Neural progenitor cell (in vitro differentiated cells): ENCODE measurements at regions not wholly inside any gene's neighbourhood (a gene's known extent, or its start where the extent isn't known, plus 50 kb on each side); places are given as distances from the start of the nearest gene placed in this dataset.

ENCODE experiments used
- DNase-seq: peaks from one replicate; pipeline ENCODE4 v3.0.0-alpha.2; 2016; ENCODE audit warnings: low spot score
- H2AFZ ChIP-seq: fragments of 200-600 bp; sonication (generic); replicated peaks from 2 replicates; pipeline ENCODE4 v1.6.1; 2016; ENCODE audit warnings: antibody characterized with exemption
- H3F3A ChIP-seq: fragments of 200-600 bp; sonication (generic); 2 replicates; pipeline ENCODE4 v1.6.1; 2016; ENCODE audit warnings: antibody characterized with exemption, low read depth
- H3K27ac ChIP-seq: fragments of 200-600 bp; sonication (generic); 2 replicates; pipeline ENCODE4 v1.5.1; 2016; ENCODE audit warnings: mild to moderate bottlenecking
- H3K27me3 ChIP-seq: fragments of 200-600 bp; sonication (generic); 2 replicates; pipeline ENCODE4 v1.6.1; 2016; ENCODE audit warnings: mild to moderate bottlenecking, moderate library complexity
- H3K36me3 ChIP-seq: fragments of 200-600 bp; sonication (generic); 2 replicates; pipeline ENCODE4 v1.5.1; 2016
- H3K4me1 ChIP-seq: fragments of 200-600 bp; sonication (generic); 2 replicates; pipeline ENCODE4 v1.6.1; 2016; ENCODE audit warnings: mixed run types
- H3K4me2 ChIP-seq: fragments of 200-600 bp; sonication (generic); 2 replicates; pipeline ENCODE4 v1.6.1; 2016
- H3K4me3 ChIP-seq: fragments of 200-600 bp; sonication (generic); 2 replicates; pipeline ENCODE4 v1.5.1; 2016
- H3K79me2 ChIP-seq: fragments of 200-600 bp; sonication (generic); 2 replicates; pipeline ENCODE4 v1.6.1; 2016; ENCODE audit warnings: low read depth
- H3K9ac ChIP-seq: fragments of 200-600 bp; sonication (generic); 2 replicates; pipeline ENCODE4 v1.6.1; 2016
- H3K9me3 ChIP-seq: fragments of 200-600 bp; sonication (generic); 2 replicates; pipeline ENCODE4 v1.5.1; 2016; ENCODE audit warnings: low read depth
- H4K20me1 ChIP-seq: fragments of 200-600 bp; sonication (generic); 2 replicates; pipeline ENCODE4 v1.6.1; 2016; ENCODE audit warnings: low read depth
- H3K27ac Mint-ChIP-seq: 3 replicates; pipeline ENCODE4 v1.8.0; 2021; ENCODE audit warnings: mixed read lengths
- H3K27me3 Mint-ChIP-seq: 2 replicates; pipeline ENCODE4 v1.8.0; 2022; ENCODE audit warnings: low read depth, mild to moderate bottlenecking, inconsistent platforms, moderate library complexity, mixed read lengths; ENCODE audit not compliant: insufficient read depth
- H3K36me3 Mint-ChIP-seq: 3 replicates; pipeline ENCODE4 v1.8.0; 2021; ENCODE audit warnings: mixed read lengths
- H3K4me1 Mint-ChIP-seq: 3 replicates; pipeline ENCODE4 v1.8.0; 2021; ENCODE audit warnings: mixed read lengths
- H3K4me3 Mint-ChIP-seq: 3 replicates; pipeline ENCODE4 v1.8.0; 2021; ENCODE audit warnings: mild to moderate bottlenecking, moderate library complexity, mixed read lengths
- H3K9me3 Mint-ChIP-seq: 3 replicates; pipeline ENCODE4 v1.8.0; 2020; ENCODE audit warnings: mixed read lengths
- CTCF ChIP-seq: fragments of 200-600 bp; sonication (generic); IDR thresholded peaks from 2 replicates; pipeline ENCODE4 v1.5.1; 2017; ENCODE audit warnings: antibody characterized with exemption, mild to moderate bottlenecking
- EZH2 ChIP-seq: fragments of 200-600 bp; sonication (generic); IDR thresholded peaks from 2 replicates; pipeline ENCODE4 v1.6.1; 2017; ENCODE audit warnings: antibody characterized with exemption, mild to moderate bottlenecking, moderate library complexity
- EZH2phosphoT487 ChIP-seq: fragments of 200-600 bp; sonication (generic); IDR thresholded peaks from 2 replicates; pipeline ENCODE4 v1.6.1; 2017; ENCODE audit warnings: antibody characterized with exemption

- Mint-ChIP-seq H3K9me3 (no peaks in the 10 kb centered on the region), H3K36me3 (no peaks in the 10 kb centered on the region), H3K4me3 (no peak overlapping the region), H3K27ac (no peak overlapping the region), H3K4me1 (peaks cover 4% of the 10 kb centered on the region), H3K27me3 (no peaks in the 10 kb centered on the region)
- Histone ChIP-seq H3K79me2 (no peaks in the 10 kb centered on the region), H3K4me1 (no peaks in the 10 kb centered on the region), H4K20me1 (no peaks in the 10 kb centered on the region), H3K9me3 (no peaks in the 10 kb centered on the region), H3K27ac (no peak overlapping the region), H3K9ac (no peak overlapping the region), H3K27me3 (no peaks in the 10 kb centered on the region), H3F3A (no peaks in the 10 kb centered on the region), H3K36me3 (no peaks in the 10 kb centered on the region), H3K4me2 (no peak overlapping the region), H3K4me3 (no peak overlapping the region), H2AFZ (no peak overlapping the region)
- TF ChIP-seq CTCF (no peak), EZH2phosphoT487 (no peak), EZH2 (no peak)
- no peak for DNase-seq
Measured at GRCh38 chr13:65302691-65303090, 1927.4 kb downstream of the PCDH9 start.

GRCh38 chr13:65301506-65301905, 1928.6 kb downstream of the PCDH9 start:
- H3F3A ChIP-seq: no peaks in the 10 kb centered on the region
- H3K9ac ChIP-seq: no peak overlapping the region
- H3K4me3 Mint-ChIP-seq: no peak overlapping the region
- no peaks in the 10 kb centered on the region for H3K36me3 Mint-ChIP-seq
- H3K9me3 ChIP-seq: no peaks in the 10 kb centered on the region
- no peak for DNase-seq
- H3K27ac ChIP-seq: no peak overlapping the region
- no peaks in the 10 kb centered on the region for H3K36me3 ChIP-seq
- no peaks in the 10 kb centered on the region for H3K4me1 ChIP-seq
- H3K4me3 ChIP-seq: no peak overlapping the region
- no peaks in the 10 kb centered on the region for H3K79me2 ChIP-seq
- TF ChIP-seq EZH2 (no peak), EZH2phosphoT487 (no peak), CTCF (no peak)
- H3K27me3 Mint-ChIP-seq: no peaks in the 10 kb centered on the region
- H3K9me3 Mint-ChIP-seq: no peaks in the 10 kb centered on the region
- H3K4me1 Mint-ChIP-seq: peaks cover 4% of the 10 kb centered on the region
- no peak overlapping the region for H3K4me2 ChIP-seq
- no peak overlapping the region for H3K27ac Mint-ChIP-seq
- H4K20me1 ChIP-seq: no peaks in the 10 kb centered on the region
- no peaks in the 10 kb centered on the region for H3K27me3 ChIP-seq
- H2AFZ ChIP-seq: no peak overlapping the region

DNA sequence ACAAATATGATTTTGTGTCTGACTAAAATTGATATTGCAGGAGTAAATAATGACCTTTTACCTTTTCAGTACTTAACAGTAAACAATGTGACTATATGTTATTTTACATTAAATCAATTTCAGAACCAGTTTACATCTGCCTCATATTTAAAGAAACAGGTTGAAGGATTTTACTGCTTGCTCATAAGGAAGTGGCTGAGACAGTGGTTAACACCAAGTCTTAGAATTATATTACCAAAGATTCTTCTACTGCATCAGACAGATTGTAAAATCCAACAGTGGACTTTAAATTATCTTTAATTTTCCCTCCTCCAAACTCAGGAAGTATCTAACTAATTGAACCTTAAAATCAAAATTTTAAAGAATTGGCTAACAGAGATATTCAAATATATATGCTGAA, 1929.9 kb downstream of the PCDH9 start:
- no peaks in the 10 kb centered on the region for H3K4me1 ChIP-seq
- H3K9ac ChIP-seq: no peak overlapping the region
- H3K27me3 Mint-ChIP-seq: no peaks in the 10 kb centered on the region
- H3K27ac Mint-ChIP-seq: no peak overlapping the region
- H3K9me3 Mint-ChIP-seq: no peaks in the 10 kb centered on the region
- TF ChIP-seq CTCF: no peak
- TF ChIP-seq EZH2: no peak
- no peak for TF ChIP-seq EZH2phosphoT487
- no peak overlapping the region for H3K4me2 ChIP-seq
- H2AFZ ChIP-seq: no peak overlapping the region
- no peak for DNase-seq
- H3K4me3 ChIP-seq: no peak overlapping the region
- no peaks in the 10 kb centered on the region for H3K36me3 ChIP-seq
- no peaks in the 10 kb centered on the region for H3K36me3 Mint-ChIP-seq
- H4K20me1 ChIP-seq: no peaks in the 10 kb centered on the region
- H3K27ac ChIP-seq: no peak overlapping the region
- no peaks in the 10 kb centered on the region for H3K79me2 ChIP-seq
- H3K9me3 ChIP-seq: no peaks in the 10 kb centered on the region
- no peaks in the 10 kb centered on the region for H3K27me3 ChIP-seq
- no peak overlapping the region for H3K4me3 Mint-ChIP-seq
- H3F3A ChIP-seq: no peaks in the 10 kb centered on the region
- peaks cover 4% of the 10 kb centered on the region for H3K4me1 Mint-ChIP-seq
